Nephron progenitor cell (in vitro differentiated cells): ENCODE measurements at regions not wholly inside any gene's neighbourhood (a gene's known extent, or its start where the extent isn't known, plus 50 kb on each side); places are given as distances from the start of the nearest gene placed in this dataset.

Experiments used
- DNase-seq: peaks from one replicate; pipeline ENCODE4 v3.0.0; 2021
- H3K27ac Mint-ChIP-seq: 2 replicates; pipeline ENCODE4 v1.8.0; 2021; ENCODE audit warnings: mild to moderate bottlenecking, moderate library complexity, mixed read lengths
- H3K27me3 Mint-ChIP-seq: 2 replicates; pipeline ENCODE4 v1.8.0; 2021; ENCODE audit warnings: mild to moderate bottlenecking, low read depth, mixed read lengths; ENCODE audit not compliant: poor library complexity
- H3K36me3 Mint-ChIP-seq: 2 replicates; pipeline ENCODE4 v1.8.0; 2021; ENCODE audit warnings: low read depth, mixed read lengths
- H3K4me1 Mint-ChIP-seq: 2 replicates; pipeline ENCODE4 v1.8.0; 2021; ENCODE audit warnings: mixed read lengths
- H3K4me3 Mint-ChIP-seq: 2 replicates; pipeline ENCODE4 v1.8.0; 2021; ENCODE audit warnings: mild to moderate bottlenecking, moderate library complexity, mixed read lengths
- H3K9me3 Mint-ChIP-seq: 2 replicates; pipeline ENCODE4 v1.8.0; 2021; ENCODE audit warnings: mild to moderate bottlenecking, moderate library complexity, mixed read lengths
- TF ChIP-seq, protein P1 (sequence below): fragments of 200-600 bp; sonication (generic); IDR thresholded peaks from 2 replicates; pipeline ENCODE4 v1.5.0; 2021; ENCODE audit warnings: antibody characterized with exemption

DNA sequence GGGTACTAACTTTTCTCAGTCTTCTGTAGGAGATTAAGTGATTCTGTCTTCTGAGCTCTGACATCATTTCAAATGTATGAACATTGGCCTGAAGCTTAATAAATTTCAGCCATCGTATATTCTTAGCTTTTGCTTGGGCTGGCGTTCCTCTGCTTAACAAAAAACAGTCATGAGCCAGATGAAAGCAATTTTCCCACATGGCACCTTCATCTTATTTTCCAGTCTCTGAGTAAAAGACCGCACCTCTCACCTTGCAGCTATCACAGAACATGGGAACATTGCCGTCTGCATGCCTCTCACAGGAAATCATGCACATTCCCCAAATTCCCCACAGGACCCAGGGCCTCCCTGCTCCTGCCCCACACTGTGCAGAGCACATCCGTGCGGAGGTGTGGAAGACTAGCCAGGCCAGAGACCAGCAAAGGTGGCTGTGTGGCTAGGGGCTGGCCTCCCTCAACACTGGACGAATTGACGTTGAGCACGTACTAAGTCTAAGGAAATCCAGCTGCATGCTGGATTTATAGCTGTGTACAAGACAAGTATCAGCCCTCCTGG, 531.8 kb upstream of the ID2 start:
- Mint-ChIP-seq H3K4me1 (peaks cover 22% of the 10 kb centered on the region), H3K4me3 (no peak overlapping the region), H3K36me3 (no peaks in the 10 kb centered on the region), H3K27ac (peak overlapping the region; percentile 11), H3K27me3 (peaks cover 9% of the 10 kb centered on the region), H3K9me3 (no peaks in the 10 kb centered on the region)
- TF ChIP-seq, protein P1, sequence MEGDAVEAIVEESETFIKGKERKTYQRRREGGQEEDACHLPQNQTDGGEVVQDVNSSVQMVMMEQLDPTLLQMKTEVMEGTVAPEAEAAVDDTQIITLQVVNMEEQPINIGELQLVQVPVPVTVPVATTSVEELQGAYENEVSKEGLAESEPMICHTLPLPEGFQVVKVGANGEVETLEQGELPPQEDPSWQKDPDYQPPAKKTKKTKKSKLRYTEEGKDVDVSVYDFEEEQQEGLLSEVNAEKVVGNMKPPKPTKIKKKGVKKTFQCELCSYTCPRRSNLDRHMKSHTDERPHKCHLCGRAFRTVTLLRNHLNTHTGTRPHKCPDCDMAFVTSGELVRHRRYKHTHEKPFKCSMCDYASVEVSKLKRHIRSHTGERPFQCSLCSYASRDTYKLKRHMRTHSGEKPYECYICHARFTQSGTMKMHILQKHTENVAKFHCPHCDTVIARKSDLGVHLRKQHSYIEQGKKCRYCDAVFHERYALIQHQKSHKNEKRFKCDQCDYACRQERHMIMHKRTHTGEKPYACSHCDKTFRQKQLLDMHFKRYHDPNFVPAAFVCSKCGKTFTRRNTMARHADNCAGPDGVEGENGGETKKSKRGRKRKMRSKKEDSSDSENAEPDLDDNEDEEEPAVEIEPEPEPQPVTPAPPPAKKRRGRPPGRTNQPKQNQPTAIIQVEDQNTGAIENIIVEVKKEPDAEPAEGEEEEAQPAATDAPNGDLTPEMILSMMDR = no peak
- no peak for DNase-seq

DNA sequence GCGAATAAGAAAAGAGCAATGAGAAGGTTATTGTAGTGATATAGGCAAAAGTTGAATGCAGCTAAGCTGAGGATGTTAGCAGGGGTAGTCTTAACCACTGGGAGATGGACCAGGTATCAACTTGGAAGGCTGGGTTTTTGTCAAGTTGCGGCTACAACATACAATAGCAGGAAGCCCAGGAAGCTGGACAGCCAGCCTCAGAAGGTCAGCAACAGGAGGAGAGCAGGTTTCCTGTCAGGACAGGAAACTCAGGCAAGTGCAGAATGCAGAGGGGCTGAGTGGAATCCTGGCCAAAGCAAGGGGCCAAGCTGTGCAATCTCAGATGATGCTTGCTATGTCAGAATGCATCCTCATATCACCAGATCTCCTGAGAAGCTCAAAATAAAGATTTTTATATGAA, 530.0 kb upstream of the ID2 start:
- Mint-ChIP-seq H3K27ac (no peak overlapping the region), H3K36me3 (no peaks in the 10 kb centered on the region)
- no peak for DNase-seq

DNA sequence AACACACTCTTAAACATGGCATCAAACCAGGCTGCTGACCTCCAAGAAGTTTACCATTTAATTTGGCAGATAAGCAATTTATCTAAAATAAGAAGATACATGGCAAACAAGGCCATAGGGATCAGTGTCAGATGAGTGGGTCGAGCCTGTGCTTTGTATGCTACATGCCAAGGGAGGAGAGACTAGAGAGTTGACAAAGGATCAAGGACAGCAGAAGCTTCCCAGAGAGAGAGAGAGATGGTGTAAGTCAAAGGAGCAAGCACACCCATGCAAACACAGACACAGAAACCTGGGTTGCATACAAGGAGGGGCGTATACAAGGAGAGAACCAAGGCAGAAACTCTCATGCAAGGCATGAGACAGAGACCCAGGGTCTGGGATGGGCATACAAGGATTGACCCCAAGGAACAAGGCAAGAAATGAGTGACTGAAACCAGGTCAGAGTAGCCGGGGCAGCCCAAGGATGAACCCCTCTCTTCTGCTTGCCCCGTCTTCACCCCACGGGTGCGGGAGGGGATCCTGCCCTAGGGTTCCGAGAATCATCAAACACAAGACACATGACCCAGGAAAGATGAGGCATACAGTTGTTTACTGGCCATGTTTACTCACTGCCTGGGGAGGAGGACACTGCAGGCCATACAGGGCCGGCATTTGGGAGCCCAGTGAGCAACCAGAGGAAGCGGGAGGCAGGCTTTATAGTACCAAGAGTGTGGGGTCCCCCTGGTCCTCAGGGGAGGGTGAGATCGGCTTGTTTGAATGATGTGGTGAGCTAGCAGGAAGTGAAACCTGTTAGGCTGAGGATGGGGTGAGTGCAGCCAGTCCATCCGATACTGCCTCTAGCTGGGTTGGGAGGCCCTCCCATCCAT, 529.2 kb upstream of the ID2 start:
- H3K9me3 Mint-ChIP-seq = peaks cover 4% of the 10 kb centered on the region
- H3K27ac Mint-ChIP-seq = no peak overlapping the region
- no peak for DNase-seq
- TF ChIP-seq, protein P1 = no peak
- peaks cover 22% of the 10 kb centered on the region for H3K4me1 Mint-ChIP-seq
- no peak overlapping the region for H3K4me3 Mint-ChIP-seq
- H3K27me3 Mint-ChIP-seq = peaks cover 6% of the 10 kb centered on the region
- no peaks in the 10 kb centered on the region for H3K36me3 Mint-ChIP-seq

More for the DNA sequence above, 530.0 kb upstream of the ID2 start:
- TF ChIP-seq, protein P1 = no peak
- Mint-ChIP-seq H3K9me3 (peaks cover 4% of the 10 kb centered on the region), H3K4me1 (peaks cover 22% of the 10 kb centered on the region), H3K27me3 (peaks cover 6% of the 10 kb centered on the region), H3K4me3 (no peak overlapping the region)

DNA sequence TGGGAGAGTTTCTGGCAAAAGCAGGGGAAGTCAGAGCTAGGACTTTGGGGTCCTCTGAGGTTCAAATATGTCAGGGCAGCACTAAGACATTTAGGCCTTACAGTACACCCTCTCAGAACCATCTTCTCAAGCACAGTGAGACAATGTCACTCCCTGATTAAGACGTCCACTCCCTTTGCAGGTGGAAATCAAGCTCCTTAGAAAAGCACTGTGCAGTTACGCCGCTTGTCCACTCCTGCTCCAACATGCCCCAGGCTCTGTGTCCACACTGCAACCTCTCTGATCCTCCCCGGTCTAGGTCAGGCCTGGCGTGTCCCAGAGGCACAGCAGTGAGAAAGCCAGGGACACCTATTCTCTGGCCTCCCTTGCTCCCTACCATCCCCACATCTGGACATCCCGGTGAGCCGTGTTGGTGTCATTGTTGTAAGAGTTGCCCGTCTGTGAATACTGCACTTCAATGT, 528.6 kb upstream of the ID2 start:
- no peaks in the 10 kb centered on the region for H3K36me3 Mint-ChIP-seq
- no peak overlapping the region for H3K4me3 Mint-ChIP-seq
- H3K27ac Mint-ChIP-seq = peak overlapping the region; percentile 25
- peaks cover 4% of the 10 kb centered on the region for H3K9me3 Mint-ChIP-seq
- TF ChIP-seq, protein P1 = no peak
- H3K4me1 Mint-ChIP-seq = peaks cover 29% of the 10 kb centered on the region
- peaks cover 6% of the 10 kb centered on the region for H3K27me3 Mint-ChIP-seq
- no peak for DNase-seq

DNA sequence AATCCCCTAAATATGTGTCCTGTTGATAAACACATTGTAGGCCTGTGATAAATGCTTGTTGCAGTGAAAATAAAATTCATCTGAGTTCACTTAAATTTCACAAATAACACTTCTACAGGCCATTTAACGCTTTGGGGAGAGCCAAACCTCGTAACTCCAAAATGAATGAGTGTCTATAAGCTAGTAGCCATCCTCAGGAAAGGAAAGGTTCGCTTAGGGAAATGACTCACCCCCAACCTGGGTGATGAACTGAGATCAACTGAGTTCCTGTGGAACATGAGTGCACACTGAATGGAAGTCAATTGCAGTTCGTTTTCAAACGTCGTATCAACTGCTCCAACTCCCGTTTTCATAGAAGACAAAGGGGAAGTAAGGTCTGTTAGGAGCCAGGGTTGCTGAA, 527.6 kb upstream of the ID2 start:
- no peaks in the 10 kb centered on the region for H3K36me3 Mint-ChIP-seq
- no peak overlapping the region for H3K4me3 Mint-ChIP-seq
- H3K4me1 Mint-ChIP-seq = peaks cover 39% of the 10 kb centered on the region
- no peak overlapping the region for H3K27ac Mint-ChIP-seq
- H3K27me3 Mint-ChIP-seq = peaks cover 6% of the 10 kb centered on the region
- TF ChIP-seq, protein P1 = no peak
- no peak for DNase-seq
- H3K9me3 Mint-ChIP-seq = peaks cover 4% of the 10 kb centered on the region
